Muscle layer of colon (tissue), 2 donors: ENCODE measurements at regions not wholly inside any gene's neighbourhood (a gene's known extent, or its start where the extent isn't known, plus 50 kb on each side); places are given as distances from the start of the nearest gene placed in this dataset.
"Not testable (repeated sequence)": the region's sequence is repeated elsewhere in the genome, so short reads cannot be mapped to it uniquely, and the experiment has no call there.

Experiments
- H3K27ac ChIP-seq: one replicate; pipeline ENCODE4 v1.7.0; 2013; ENCODE audit warnings: low read depth, mild to moderate bottlenecking, low read length, moderate library complexity
- H3K27me3 ChIP-seq, 2 donors: one replicate each; pipeline ENCODE4 v1.7.0; 2013; ENCODE audit warnings: low read length in 2 of 2, mild to moderate bottlenecking in 2 of 2; ENCODE audit not compliant: insufficient read depth in 2 of 2, control insufficient read depth in 1 of 2
- H3K36me3 ChIP-seq: one replicate; pipeline ENCODE4 v1.7.0; 2013; ENCODE audit warnings: mild to moderate bottlenecking, low read length; ENCODE audit not compliant: insufficient read depth
- H3K4me1 ChIP-seq: one replicate; pipeline ENCODE4 v1.7.0; 2013; ENCODE audit warnings: mild to moderate bottlenecking, low read length; ENCODE audit not compliant: insufficient read depth
- H3K4me3 ChIP-seq, 2 donors: one replicate each; pipeline ENCODE4 v1.7.0; 2013; ENCODE audit warnings: low read length in 2 of 2, low read depth in 1 of 2, mild to moderate bottlenecking in 1 of 2, moderate library complexity in 1 of 2
- H3K9ac ChIP-seq: one replicate; pipeline ENCODE4 v1.7.0; 2013; ENCODE audit warnings: low read length
- H3K9me3 ChIP-seq: one replicate; pipeline ENCODE4 v1.7.0; 2013; ENCODE audit warnings: mild to moderate bottlenecking, low read length
- donor health status: abdominal sarcoma.
- donor health status: Adenocarcinoma of cecum.

DNA sequence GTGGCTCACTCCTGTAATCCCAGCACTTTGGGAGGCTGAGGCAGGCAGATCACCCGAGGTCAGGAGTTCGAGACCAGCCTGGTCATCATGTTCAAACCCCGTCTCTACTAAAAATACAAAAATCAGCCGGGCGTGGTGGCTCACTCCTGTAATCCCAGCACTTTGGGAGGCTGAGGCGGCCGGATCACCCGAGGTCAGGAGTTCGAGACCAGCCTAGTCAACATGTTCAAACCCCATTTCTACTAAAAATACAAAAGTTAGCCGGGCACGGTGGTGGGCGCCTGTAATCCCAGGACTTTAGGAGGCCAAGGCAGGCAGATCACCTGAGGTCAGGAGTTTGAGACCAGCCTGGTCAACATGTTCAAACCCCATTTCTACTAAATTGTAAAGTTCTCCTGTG lies 97.0 kb downstream of the CRLF2 start:
- H3K27me3 ChIP-seq, H3K9me3 ChIP-seq, H3K36me3 ChIP-seq, H3K9ac ChIP-seq, H3K4me1 ChIP-seq, H3K27ac ChIP-seq, H3K4me3 ChIP-seq: not testable (repeated sequence)

DNA sequence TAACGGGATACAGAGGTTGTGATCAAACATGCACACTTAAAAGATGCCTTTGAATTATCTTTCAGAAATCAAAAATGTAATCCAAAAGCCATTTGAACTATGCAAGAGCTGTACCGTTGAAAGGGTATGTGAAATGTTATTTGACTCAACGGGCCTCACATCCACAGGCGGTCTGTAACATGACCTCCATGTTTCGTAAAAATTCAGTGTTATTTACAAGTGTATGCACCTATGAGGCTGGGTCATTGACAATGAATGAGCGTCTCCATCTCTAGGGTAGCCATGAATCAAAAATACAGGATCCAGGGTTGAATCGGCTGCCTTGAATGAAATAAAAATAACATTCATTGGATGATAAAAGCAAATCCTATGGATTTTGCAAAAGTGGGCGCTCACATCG lies 100.1 kb downstream of the CRLF2 start:
- Histone ChIP-seq H3K4me1 (no peaks in the 10 kb centered on the region), H3K27me3 (peaks cover 0 to 10% of the 10 kb centered on the region in 2 donors)

DNA sequence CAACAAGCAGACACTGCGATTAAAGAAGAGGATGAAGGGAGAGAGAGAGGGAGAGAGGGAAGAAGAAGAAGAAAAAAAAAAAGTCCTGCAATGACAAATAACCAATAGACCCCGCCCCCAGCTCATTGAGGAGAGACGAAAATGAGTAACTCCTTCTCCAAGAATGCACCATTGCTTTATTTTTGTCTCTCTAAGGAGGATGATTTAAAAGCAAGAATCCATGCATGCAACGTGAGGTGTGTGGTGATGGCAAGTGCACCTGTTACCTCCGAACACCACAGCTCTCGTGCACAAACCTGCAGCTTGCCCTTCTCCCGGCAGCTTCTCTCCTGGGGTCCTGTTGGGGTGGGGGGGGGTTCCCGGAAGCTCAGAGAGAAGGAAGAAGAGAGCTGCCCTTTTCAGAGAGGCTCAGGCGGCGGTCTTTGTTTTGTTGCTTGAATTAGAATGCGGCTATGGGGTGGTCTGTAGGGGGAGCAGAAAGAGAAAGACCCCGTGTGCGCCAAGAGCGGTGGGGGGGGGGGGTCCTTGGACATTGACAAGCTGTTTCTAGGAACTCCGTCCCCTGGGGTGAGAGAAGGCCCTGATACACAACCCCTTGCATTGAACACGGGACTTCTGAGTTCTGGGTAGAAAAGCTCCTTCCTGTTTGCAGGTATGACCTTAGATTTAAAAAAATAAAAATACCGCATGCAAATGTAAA lies 100.7 kb downstream of the CRLF2 start:
- no peaks in the 10 kb centered on the region for H3K4me1 ChIP-seq
- H3K9me3 ChIP-seq: no peaks in the 10 kb centered on the region
- H3K4me3 ChIP-seq: no peak overlapping the region
- H3K36me3 ChIP-seq: no peaks in the 10 kb centered on the region
- H3K9ac ChIP-seq: no peak overlapping the region
- peaks cover 0 to 10% of the 10 kb centered on the region in 2 donors for H3K27me3 ChIP-seq
- H3K27ac ChIP-seq: no peak overlapping the region

More for the DNA sequence above, 100.1 kb downstream of the CRLF2 start:
- Histone ChIP-seq H3K9me3 (no peaks in the 10 kb centered on the region), H3K9ac (no peak overlapping the region), H3K4me3 (no peak overlapping the region), H3K27ac (no peak overlapping the region), H3K36me3 (no peaks in the 10 kb centered on the region)

DNA sequence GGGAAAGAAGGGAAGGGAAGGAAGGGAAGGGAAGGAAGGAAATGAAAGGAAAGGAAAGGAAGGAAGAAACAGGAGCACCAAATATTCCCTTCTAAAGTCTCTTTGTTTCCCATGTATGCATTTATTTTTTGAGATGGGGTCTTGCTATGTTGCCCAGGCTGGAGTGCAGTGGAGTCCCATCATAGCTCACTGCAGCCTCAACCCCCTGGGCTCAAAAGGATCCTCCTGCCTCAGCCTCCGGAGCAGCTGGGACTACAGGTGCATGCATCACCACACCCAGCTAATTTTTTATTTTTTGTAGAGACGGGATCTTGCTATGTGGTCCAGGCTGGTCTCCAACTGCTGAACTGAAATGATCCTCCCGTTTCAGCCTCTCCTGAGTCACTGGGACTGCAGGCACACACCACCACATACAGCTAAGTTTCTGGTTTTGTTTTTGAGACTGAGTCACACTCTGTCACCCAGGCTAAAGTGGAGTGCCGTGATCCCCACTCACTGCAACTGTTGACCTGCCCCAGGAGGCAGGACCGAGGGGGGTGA lies 102.8 kb downstream of the CRLF2 start:
- Histone ChIP-seq H3K9me3 (no peaks in the 10 kb centered on the region), H3K4me3 (no peak overlapping the region), H3K27me3 (peaks cover 0 to 10% of the 10 kb centered on the region in 2 donors), H3K36me3 (no peaks in the 10 kb centered on the region), H3K27ac (no peak overlapping the region), H3K4me1 (no peaks in the 10 kb centered on the region), H3K9ac (no peak overlapping the region)

DNA sequence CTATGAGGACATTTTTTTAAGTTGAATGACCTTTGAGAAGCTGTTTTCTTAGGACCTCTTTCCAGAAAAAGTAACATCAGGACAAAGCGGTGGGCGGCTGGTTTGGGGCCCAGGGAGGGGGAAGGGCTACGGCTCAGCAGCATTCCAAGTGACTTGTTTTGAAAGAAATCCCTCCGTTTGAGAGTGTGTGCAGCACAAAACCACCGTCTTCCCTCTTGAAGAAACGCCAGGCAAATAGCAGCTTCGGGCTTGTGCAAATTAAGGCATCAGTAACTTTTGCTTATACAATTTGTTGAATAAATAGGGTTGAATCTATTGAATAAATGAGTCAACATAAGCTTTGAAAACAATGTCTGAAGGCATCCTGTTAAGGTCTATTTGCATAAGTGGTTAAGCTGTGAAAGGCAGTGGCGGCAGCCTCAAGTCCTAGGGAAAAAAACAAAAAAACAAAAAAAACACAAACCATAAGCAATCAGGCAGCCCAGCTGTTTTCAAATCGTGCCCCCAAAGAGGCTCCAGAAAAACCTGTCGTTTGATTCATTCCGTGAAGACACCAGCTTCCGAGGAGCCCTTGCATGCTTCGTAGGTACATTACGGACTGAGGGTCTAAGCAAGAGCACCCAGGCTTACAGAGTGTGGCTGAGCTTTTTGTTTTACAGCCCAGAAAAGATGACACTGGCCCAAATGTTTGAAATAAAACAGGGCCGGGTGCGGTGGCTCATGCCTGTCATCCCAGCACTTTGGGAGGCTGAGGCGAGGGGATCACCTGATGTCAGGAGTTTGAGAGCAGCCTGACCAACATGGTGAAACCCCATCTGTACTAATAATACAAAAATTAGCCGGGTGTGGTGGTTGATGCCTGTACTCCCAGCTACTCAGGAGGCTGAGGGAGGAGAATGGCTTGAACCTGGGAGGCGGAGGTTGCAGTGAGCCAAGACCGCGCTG lies 103.7 kb downstream of the CRLF2 start:
- Histone ChIP-seq H3K4me3 (no peak overlapping the region), H3K36me3 (no peaks in the 10 kb centered on the region), H3K9me3 (no peaks in the 10 kb centered on the region), H3K27ac (no peak overlapping the region), H3K9ac (no peak overlapping the region), H3K4me1 (no peaks in the 10 kb centered on the region), H3K27me3 (peaks cover 0 to 10% of the 10 kb centered on the region in 2 donors)

DNA sequence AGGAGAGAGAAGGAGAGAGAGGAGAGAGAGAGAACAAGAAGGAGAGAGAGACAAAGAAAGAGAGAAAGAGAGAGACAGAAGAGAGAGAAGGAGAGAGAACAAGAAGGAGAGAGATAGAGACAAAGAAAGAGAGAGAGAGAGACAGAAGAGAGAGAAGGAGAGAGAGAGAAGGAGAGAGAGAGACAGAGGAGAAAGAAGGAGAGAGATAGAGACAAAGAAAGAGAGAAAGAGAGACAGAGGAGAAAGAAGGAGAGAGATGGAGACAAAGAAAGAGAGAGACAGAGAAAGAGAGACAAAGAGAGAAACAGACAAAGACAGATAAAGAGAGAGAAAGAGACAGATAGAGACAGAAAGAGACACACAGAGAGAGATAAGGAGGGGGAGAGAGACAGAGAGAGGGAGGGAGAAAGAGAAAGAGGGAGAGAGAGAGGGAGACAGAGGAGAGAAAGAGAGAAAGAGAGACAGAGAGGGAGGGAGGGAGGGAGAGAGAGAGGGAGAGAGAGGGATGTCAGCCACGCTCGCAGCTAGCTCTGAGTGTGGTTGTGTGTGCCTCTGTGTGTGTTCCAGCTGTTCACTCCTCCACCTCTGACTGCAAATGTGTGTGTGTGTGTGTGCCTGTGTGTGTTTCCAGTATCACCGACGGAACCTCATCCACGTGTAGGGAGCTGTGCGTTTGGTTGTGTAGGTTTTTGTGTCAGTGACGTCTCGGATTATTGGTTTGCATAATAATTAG lies 105.8 kb downstream of the CRLF2 start:
- Histone ChIP-seq H3K4me1 (no peaks in the 10 kb centered on the region), H3K27ac (no peak overlapping the region), H3K27me3 (peaks cover 0 to 4% of the 10 kb centered on the region in 2 donors), H3K36me3 (no peaks in the 10 kb centered on the region), H3K4me3 (no peak overlapping the region), H3K9me3 (no peaks in the 10 kb centered on the region), H3K9ac (no peak overlapping the region)

DNA sequence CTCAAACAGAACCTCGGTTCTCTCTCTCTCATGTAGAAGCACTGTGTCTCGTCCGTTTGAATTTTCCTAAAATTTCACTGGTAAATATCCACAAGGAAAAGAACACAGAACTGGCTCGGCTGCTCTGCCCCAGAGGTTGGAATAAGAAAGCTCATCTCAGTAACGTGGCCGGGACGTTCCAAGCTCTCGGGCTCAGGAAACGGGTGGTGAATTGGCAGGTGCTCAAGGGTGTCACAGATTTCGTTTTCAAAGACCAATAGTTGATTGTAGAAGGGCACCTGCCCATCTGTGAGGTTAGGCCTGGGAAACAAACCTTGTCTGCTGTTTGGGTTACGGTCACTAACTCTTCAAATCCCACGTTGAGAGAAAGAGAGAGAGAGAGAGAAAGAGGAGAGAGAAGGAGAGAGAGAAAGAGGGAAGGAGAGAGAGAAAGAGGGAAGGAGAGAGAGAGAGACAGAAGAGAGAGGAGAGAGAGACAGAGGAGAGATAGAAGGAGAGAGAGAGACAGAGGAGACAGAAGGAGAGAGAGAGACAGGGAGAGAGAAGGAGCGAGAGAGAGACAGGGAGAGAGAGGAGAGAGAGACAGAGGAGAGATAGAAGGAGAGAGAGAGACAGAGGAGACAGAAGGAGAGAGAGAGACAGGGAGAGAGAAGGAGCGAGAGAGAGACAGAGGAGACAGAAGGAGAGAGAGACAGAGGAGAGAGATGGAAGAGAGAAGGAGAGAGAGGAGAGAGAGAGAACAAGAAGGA lies 106.6 kb downstream of the CRLF2 start:
- Histone ChIP-seq H3K9ac (no peak overlapping the region), H3K36me3 (no peaks in the 10 kb centered on the region), H3K9me3 (no peaks in the 10 kb centered on the region), H3K27me3 (peaks cover 0 to 4% of the 10 kb centered on the region in 2 donors), H3K27ac (no peak overlapping the region), H3K4me1 (no peaks in the 10 kb centered on the region), H3K4me3 (no peak overlapping the region)

DNA sequence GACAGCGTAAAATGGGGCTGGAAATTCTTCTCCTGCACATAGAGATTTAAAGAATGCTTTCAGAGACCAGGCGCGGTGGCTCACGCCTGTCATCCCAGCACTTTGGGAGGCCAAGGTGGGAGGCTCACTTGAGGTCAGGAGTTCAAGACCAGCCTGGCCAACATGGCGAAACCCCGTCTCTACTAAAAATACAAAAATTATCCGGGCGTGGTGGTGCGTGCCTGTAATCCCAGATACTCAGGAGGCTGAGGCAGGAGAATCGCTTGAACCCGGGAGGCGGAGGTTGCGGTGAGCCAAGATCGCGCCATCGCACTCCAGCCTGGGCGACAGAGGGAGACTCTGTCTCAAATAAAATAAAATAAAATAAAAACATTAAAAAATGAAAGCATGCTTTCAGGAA lies 107.4 kb downstream of the CRLF2 start:
- H3K9me3 ChIP-seq, H3K36me3 ChIP-seq, H3K4me1 ChIP-seq, H3K4me3 ChIP-seq, H3K27ac ChIP-seq, H3K9ac ChIP-seq, H3K27me3 ChIP-seq: not testable (repeated sequence)

DNA sequence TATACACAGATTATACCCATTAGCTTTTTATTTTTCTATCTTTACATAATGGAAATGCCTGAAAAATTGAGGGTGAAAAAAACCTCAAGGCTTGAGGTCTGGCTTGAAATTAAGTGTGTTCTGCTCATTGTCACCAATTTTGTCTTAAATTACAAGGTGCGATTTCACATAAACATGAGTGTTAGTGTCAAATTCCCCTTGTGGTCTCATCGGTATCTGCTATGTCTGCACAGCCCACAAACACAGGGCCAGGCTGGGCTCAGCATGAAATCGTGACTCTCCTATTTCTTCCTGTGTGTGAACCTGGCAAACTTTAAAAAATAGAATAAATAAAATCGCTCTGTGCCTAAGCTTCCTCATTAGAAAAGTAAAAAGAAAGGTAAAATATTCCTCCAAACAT lies 109.1 kb downstream of the CRLF2 start:
- no peaks in the 10 kb centered on the region for H3K36me3 ChIP-seq
- no peaks in the 10 kb centered on the region for H3K4me1 ChIP-seq
- no peak overlapping the region for H3K9ac ChIP-seq
- peaks cover 0 to 6% of the 10 kb centered on the region in 2 donors for H3K27me3 ChIP-seq
- no peaks in the 10 kb centered on the region for H3K9me3 ChIP-seq
- H3K4me3 ChIP-seq: no peak overlapping the region
- H3K27ac ChIP-seq: no peak overlapping the region

DNA sequence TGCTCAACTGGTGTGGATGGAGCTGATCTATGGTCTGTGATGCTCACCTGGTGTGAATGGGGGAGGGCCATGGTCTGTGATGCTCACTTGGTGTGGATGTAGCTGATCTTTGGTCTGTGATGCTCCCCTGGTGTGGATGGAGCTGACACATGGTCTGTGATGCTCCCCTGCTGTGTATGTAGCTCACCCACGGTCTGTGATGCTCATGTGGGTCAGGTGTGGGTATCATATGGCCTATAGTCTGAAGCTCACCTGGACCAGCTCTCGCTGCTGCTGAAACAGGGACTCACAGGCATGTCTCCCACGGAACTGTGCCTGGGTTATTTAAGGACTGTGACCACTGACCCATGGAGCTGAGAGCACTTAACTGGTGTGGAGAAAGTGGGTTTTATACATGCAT lies 109.7 kb downstream of the CRLF2 start:
- no peaks in the 10 kb centered on the region for H3K4me1 ChIP-seq
- H3K9ac ChIP-seq: no peak overlapping the region
- H3K27me3 ChIP-seq: peaks cover 0 to 6% of the 10 kb centered on the region in 2 donors
- H3K9me3 ChIP-seq: no peaks in the 10 kb centered on the region
- H3K4me3 ChIP-seq: no peak overlapping the region
- H3K27ac ChIP-seq: no peak overlapping the region
- no peaks in the 10 kb centered on the region for H3K36me3 ChIP-seq
